ENCODE measurements at regions not wholly inside any gene's neighbourhood (a gene's known extent, or its start where the extent isn't known, plus 50 kb on each side); places are given as distances from the start of the nearest gene placed in this dataset.

DNA sequence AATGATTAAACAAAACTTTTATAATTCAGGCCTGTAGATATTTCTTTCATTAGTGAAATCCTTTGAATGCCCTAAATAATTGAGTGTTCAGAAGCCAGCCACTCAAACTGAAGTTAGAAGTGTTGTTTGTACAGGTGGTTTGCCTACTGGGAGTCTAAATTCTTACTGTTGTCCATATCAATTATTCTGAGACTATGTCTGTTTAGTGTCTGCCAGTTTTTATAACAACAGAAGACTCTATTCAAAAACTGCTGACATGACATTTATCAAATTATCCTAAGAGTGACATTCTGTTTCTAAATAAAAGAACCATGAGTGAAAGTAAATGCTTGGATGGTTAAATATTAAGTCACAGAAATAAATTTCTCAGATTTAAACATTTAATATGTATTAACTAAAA is 375.1 kb downstream of the FAT4 start:
- DNase-seq (ENCODE audit: low read depth) = no peak

DNA sequence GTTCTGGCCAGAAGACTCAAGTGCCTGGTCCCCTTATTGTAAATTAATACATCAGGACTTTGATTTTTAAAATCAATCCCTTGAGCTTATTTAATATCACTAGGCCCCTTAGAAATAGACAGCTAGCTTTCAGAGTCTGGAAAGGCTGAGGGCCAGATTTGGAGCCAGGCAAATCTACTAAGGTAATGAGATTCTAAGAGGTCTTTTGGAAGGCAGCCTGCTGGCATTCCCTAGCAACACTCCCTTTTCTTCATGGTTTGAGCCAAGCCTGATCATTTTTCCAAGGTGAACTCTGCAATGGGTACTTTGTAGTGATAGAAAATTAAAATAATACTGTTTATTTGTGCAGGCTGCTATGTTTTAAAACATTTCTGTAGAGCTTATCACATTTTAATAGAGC is 378.5 kb downstream of the FAT4 start:
- no peak for DNase-seq (ENCODE audit: low read depth)

DNA sequence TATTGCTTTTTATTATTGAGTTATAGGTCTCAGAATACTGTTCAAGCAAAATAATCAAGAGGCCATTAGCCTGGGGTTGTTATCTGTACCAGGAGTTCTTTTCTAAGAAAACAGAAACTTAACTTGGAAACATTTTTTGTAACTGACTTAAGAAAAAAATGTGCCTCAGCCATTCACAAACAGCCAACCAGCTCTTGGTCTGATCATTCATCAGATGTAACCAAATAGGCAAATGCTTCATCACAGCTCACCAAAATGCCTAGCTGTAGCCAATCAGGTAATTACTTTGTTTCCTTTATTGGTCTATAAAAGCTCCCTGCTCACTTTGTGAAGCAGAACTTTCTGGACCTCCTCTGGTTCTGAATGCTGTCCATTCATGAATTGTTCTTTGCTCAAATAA is 387.7 kb downstream of the FAT4 start:
- no peak for DNase-seq (ENCODE audit: low read depth)

DNA sequence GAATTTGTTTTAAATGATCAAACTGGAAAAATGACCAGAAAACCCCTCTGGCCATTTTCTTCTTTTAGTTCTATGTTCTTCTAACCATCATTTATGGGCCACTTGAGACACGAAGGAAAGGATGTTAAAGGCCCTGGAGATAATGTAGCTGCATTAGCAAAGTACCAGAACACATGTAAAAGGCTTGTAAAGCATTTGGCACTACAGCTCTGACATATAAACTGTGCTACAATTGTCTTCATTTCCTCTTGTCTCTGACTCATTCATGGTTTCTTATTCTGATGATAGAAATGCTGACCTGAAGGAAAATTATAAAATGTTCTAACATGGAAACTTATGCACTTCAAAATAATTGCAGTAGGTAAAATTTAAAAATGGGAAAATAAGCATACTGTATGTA is 388.7 kb downstream of the FAT4 start:
- DNase-seq (ENCODE audit: low read depth) = no peak

DNA sequence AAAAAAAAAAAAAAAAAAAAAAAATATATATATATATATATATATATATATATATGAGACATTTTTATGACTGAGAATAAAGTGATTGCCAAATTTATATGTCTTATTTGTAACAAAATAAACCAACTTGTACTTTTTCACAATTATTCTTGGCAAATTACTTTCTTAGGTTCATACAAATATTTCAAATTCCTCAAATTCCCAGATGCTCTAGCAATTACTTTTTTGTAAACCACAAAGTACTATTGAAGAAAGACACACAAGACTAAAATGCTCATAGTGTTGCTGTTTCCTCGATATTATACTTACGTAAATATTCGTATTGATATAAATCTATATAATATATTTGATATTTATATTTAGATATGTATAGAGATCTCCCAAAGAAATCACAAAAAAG is 390.0 kb downstream of the FAT4 start:
- DNase-seq (ENCODE audit: low read depth) = no peak

DNA sequence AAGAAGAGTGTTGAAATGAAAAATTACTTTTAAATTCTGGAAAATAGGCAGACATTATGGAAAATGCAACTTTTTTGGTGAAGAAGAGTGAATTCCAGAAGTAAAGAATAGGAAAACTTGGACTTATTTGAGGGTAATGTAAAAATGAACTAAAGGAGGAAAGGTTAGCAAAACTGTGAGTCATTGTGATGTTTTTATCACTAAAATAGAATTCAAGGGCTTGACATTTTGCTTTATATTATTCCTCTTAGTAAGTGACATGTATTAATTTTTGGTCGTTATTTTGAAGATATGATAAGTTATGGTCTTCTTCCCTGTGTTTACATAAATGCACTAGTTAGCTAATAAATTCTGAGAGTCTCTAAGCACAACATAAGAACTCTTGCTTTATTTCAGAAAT is 390.9 kb downstream of the FAT4 start:
- no peak for DNase-seq (ENCODE audit: low read depth)

DNA sequence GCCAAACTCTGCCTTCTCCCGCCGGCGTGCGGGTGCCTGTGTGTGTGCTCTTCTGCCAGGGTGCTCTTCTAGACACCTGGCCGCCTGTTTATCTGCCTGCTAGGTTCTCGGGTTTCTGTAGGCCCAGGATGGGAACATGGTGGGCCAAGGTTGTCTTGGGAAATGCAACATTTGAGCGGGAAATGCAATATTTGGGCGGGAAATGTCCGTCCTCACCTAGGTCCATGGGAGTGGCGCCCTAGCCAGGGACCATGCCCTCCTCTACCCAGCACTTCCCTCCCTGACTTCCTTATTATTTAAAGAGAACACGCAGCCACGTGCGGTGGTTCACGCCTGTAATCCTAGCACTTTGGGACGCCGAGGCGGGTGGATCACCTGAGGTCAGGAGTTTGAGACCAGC is 392.6 kb downstream of the FAT4 start:
- DNase-seq (ENCODE audit: low read depth) = no peak

DNA sequence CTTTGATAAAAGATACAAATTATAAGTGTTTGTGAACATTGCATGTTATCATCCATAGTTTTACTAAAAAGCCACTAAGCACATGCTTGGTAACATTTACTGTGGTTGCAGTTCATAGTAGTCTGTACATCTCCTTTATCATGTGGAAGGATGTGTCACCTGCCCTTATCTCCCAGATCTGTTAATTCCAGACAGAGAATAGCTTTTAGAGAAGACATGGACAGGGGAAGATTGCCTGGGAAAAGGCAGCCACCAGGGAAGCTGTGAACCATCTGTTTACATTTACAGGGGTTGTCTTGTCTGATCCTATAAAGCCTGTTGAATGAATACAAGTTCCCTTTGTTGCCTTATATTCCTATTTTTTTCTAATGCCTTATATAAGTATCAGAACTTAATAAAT is 396.0 kb downstream of the FAT4 start:
- no peak for DNase-seq (ENCODE audit: low read depth)

DNA sequence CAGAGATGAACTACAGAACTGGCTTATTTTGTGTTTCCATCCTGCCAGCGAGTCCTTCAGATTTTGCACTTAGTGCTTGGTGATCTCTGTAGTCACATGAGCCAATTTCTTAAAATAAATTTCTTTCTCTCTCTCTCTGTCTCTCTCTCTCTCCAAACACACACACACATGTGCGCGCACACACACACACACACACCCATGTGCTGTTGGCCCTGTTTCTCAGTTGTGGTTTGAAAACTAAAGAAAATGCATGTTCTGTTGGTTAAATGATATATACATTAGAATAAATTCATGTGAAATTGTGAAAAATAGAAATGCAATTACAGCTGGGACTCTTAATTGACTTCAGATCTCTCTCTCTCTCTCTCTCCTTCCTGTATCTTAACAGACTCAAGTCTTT is 399.3 kb downstream of the FAT4 start:
- no peak for DNase-seq (ENCODE audit: low read depth)

DNA sequence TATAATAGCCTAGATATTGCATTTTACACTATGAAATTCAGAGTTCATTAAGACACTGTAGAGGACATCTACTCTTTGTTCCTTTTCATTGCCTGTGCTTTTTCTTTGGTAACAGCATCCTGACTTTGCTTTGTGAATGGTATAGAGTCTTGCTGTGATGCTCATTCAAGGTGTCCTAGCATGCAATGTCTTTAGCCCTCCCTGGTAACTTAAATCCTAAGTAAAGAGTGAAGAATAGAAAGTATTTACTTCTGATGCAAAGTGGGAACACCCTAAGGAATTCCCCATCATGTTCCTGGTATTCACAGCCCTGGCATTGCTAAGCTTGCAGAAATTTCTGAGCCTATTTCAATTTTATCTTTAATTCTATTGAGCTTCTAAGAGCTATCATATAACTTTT is 400.1 kb downstream of the FAT4 start:
- no peak for DNase-seq (ENCODE audit: low read depth)

DNA sequence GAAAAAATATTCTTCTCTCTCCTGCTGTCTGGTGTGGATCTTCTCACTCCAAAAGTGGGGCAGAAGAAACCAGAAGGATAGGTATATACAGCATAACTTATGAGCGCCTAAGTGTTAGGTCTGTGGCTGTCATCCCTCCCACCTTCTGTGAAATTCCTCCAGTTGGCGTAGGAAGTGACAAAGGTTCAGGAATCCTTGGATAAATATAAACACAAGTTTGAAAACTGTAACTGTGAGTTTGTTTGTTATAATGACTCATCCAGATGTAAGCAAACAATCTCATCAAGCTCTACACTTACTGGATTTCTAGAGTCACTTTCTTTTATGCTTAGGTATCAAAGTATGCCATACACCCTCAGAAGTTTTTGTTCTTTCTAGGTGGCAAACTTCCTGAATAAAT is 405.2 kb downstream of the FAT4 start:
- no peak for DNase-seq (ENCODE audit: low read depth)

DNA sequence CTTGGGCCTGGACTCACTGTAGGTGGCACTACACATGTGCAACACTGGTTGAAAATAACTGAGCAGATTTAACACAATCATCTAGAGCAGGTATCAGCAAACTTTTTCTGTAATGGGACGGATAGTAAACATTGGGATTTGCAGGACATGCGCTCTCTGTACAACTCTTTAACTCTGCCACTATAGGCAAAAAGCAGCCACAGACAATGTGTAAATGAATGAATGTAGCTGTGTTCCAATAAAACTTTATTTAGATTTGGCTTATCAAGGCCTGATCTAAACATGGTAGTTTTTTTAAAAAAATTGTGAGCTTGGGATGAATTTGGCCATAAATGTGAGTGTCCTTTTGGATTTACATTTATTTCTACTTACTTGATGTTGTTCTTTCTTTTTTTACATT is 407.3 kb downstream of the FAT4 start:
- no peak for DNase-seq (ENCODE audit: low read depth)

DNA sequence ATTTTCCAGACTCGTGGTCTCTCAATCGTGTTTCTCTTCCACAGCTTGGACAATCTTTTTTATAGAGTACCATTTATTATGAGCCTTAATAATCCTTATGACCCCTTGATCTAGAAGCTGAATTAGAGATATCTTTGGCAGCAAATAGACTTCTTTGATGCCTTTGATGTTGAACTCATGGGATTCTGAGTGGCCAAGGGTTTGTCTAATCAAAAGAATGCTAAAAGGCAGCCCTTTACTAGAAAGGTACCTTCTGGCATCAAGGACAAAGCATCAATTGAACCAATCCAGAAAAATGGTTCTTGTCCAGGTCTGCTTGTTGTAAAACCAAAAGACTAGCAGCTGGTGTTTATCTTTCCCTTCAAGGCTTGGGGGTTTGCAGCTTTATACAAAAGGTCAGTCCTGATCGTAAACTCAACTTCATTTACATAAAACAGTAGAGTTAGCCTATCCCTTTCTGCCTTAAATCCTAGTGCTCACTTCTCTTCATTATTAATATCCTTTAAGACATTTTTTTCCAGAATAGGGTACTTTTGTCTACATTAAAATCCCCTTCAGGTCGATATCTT is 411.3 kb downstream of the FAT4 start:
- DNase-seq (ENCODE audit: low read depth) = no peak

DNA sequence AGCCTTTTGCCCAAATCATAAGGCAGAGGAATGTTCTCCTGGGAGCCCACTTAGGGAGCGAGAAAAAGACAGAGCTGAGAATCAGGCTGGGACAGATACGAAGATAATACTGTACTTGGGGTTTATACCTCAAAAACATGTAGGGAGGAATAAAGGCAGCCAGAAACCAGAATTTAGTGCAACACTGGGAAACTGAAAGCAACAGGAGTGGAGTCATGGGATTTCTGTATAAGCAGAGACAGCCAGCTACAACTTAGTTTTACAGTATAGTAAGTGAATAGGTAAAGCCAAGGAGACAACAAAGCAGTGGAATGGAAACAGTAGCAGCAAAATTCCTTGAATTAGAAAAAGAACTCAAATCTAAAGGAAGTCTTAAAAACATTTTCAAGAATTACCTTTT is 413.2 kb downstream of the FAT4 start:
- DNase-seq (ENCODE audit: low read depth) = no peak

DNA sequence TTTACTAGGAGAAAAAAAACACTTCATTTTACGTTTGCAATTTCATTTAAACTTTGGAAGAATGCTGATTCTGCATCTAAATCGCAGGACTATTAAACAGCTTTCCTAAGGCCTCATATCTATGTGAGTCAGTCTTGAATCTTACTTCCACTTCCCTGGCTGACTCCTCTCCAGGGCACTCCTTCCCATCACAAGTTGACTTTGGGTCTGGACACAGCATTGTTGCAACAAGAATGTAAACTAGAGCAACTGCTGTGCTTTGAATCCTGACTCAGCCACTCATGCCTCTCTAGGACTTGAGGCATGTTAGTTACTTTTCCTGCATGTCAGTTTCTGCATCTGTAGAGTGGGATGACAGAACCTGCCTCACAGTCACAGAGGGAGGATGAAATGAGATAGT is 413.8 kb downstream of the FAT4 start:
- no peak for DNase-seq (ENCODE audit: low read depth)

DNA sequence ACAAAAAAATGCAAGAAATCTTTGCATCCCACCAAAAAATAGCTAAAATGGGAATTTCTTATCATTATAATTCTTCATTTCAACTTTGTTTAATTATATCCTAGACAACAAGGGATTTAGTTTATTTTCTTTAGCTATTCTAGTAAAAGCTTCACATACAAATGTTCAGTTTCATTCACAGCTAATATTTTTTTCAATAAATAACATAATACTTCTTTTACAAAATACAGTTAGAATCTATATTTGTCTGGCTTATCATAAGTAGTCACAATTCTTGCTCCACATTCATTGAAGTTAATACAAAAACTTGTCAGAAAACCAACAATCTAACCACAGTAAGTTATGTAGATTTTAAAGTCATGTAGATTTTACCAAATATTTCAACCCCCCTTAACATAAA is 414.4 kb downstream of the FAT4 start:
- no peak for DNase-seq (ENCODE audit: low read depth)

DNA sequence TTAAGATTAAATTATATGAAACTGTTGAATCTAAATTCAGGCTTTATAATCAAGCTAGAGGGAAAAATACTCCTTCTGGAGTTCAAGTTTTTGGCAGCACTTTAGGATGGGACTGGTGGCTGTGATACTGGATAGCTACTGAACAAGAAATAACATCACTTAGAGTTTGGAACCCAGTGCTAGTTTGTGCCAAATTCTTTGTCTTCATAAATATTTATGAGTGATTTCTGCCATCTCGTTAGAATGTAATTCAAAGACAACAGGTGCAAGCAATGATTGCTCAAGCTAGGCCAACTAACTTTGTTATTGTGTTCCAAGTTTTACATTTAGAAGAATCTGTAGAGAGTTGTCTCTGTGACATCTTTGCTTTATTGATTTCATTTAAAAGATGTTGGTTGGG is 417.9 kb downstream of the FAT4 start:
- no peak for DNase-seq (ENCODE audit: low read depth)

DNA sequence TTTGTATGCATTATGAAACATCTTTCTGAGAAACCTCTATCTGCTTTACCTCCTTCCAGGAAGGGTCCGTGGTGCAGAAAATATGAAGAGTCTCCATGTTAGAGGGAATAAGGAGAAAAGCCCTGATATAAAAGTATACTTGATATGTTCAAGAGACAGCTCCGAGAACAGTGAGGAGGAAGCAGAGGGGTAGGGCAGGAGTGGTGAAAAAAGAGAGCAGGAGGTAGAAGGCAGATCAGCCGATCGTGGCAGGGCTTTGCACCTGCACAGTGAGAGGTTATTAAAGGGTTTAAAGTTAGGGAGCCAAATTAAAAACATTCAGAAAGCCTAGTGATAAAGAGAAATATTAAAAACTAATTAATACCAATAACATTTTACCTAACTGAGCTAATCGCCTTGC is 419.7 kb downstream of the FAT4 start:
- no peak for DNase-seq (ENCODE audit: low read depth)

DNA sequence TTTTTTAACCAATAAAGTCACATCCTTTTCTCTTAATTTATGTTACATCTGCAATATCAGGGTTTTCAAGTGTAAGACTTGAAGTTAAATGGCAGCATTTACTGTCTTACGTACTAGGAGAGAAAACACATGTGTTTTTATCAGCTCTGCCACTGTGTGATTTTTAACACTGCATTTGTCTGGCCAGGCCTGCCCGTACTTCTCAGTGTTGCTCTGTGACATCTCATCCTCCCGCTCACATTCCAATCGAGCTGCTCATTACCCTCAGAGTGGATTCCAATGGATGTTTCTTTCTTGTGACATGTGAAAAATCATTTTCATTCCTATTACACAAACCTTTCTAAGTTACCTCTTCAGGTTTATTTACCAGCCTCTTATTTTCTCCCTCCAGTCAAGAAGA is 420.3 kb downstream of the FAT4 start:
- DNase-seq (ENCODE audit: low read depth) = no peak

DNA sequence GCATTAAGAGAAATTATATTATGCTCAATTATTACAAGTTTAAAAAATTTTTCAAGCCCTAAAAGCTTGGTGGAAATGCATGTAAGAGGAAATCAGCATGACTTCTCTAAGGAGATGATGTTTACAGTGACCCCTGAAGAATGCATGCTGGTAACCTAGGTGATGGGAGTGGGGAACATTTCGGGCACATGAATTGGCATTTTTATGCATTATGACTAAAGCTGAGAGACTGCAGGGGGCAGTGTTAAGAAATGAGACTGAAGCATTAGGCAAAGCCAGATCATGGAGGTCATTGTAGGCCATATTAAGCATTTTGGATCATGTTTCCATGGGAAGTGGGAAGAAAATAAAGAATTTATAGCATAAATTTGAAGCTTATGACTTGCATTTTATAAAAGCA is 421.3 kb downstream of the FAT4 start:
- DNase-seq (ENCODE audit: low read depth) = no peak

DNA sequence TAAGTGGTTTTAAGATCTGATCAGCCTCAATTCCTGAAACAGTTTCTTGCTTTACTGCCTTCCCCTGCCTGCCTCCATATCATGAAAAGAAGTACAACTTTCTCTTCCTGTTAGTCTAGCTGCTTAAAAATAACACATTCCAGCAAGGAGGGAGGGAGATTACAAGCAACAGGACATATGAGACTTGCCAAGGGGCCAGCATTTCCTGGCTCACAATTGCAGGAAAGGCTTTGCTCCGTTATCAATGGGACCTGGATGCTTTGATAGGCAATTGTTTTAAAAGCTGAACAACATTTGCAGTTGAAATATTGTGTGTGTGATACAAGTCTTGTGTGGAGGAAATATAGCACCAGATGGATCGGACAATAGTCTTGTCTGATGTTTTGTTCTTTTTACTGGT is 425.0 kb downstream of the FAT4 start:
- no peak for DNase-seq (ENCODE audit: low read depth)

DNA sequence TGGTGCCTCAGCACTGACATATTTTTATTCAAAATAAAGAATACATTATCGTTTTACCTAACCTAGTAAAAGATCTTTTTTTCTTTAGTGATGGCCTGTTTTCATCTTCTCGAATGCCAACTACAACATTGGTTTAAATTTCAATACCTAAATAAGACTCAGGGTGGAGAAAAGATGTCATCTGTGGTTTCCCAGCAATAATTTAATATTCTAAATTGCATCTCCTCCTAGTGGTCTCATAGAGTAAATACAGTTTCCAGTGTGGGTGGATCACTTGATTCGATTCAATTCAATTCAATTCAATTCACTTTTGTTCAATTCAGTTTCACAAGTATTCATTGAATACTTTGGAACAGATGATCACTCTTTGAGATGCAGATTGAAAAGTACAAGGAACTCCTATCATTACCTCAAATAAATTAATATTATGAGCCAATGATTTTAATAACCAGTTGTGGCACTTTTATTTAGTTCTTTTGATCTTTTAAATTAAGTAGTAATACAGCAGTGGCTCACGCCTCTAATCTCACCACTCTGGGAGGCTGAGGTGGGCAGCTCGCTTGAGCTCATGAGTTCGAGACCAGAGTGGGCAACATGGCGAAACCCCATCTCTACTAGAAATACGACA is 427.2 kb downstream of the FAT4 start:
- no peak for DNase-seq (ENCODE audit: low read depth)

DNA sequence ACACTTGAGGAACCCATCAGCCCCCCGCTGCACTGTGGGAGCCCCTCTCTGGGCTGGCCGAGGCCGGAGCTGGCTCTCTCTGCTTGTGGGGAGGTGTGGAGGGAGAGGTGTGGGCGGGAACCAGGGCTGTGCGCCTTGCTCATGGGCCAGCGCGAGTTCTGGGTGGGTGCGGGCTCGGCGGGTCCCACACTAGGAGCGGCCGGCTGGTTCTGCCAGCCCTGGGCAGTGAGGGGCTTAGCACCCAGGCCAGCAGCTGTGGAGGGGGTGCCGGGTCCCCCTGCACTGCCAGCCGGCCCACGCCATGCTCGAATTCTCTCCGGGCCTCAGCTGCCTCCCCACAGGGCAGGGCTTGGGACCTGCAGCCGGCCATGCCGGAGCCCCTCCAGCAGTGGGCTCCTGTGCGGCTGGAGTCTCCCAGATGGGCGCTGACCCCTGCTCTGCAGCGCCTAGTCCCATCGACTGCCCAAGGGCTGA is 430.2 kb downstream of the FAT4 start:
- DNase-seq (ENCODE audit: low read depth) = no peak

DNA sequence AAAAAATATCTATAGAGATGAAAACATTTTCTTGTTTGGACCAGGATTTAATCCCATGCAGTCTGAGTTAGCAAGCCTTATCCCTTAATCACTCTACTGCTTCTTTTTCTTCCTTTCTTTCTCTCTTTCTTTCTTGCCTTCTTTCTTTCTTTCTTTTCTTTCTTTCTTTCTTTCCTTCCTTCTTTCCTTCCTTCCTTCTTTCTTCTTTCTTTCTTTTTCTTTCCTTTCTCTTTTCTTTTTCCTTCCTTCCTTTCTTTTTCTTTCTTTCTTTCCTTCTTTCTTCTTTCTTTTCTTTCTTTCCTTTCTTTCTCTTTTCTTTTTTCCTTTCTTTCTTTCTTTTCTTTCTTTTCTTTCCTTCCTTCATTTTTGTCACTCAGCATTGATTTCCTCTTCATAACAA is 434.6 kb downstream of the FAT4 start:
- no peak for DNase-seq (ENCODE audit: low read depth)

DNA sequence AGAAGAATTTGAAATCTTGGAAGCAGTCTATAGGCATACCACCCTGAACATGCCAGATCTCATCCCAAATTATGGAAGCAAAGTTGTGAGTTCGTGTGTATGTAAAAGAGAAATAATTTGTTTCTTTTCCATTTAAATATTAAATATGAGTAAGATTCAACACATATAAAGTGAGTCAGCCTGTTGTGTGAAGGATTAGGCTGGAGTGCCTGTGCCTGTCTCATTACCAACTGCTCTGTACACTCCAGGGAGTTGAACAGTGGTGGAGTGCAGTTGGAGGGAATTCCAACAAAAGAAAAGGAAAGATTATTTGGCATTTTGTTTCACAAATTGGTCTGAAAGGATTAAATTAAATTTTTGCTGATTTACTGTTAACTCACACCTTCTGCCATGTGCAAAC is 435.6 kb downstream of the FAT4 start:
- no peak for DNase-seq (ENCODE audit: low read depth)

Data from activated T-cell treated with anti-CD3 and anti-CD28 coated beads for 24 hours (primary cell).